GM21717 (cell line): ENCODE measurements at regions not wholly inside any gene's neighbourhood (a gene's known extent, or its start where the extent isn't known, plus 50 kb on each side); places are given as distances from the start of the nearest gene placed in this dataset.

Experiments
- ATAC-seq: cut with Tn5 transposase; IDR thresholded peaks from one replicate; pipeline ENCODE4 v1.9.1; 2021; ENCODE audit warnings: mild to moderate bottlenecking, moderate library complexity; ENCODE audit not compliant: unreplicated experiment

DNA sequence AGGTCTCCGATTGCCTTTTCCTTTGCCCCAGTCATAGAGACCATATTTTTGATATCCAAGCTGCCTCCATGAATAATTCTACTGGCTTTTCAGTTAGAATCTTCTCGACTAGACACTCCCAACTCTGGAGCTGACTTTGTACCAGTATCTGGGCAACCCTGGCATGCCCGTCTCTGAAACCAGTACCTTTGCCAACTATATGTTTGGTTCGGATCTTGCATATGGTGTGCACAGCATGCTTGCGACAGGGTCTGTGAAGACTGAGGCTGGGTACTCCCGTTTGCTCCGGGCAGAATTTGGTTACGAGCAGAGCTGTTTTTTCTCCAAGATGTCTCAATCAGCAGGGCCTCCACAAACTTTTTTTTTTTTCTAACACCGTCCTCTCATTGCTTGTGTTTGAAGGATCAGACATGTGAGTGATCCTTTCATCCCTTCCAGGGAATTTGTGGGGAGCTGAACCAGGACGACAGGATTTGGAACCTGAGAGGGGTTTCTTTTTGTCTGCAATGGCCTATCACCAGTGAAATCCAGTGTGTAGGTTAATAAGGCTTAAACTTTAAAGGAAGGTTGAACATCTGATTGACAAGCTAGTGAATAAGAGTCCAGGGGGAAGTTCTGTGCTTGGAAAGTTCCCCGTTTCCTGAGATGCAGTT is 322.3 kb downstream of the MYCN start:
- no peak for ATAC-seq

DNA sequence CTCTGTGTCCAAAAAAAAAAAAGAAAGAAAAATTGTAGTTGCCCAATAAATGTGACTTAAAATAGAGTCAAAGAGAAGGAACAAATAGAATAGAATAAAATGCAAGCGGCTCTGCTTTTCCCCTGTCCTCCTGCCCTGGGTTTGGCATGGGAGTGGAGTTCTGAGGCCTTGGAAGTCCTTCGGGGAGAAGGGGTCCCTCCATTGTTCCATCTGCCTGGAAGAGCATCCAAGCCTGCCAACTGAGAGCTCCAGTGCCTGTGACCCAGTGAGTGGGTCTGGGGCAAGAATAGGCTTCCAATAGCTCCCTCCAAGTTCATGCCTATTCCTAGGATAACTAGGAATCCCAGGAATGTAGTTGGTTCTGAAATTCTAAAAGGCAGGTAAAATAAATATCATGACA is 321.4 kb downstream of the MYCN start:
- no peak for ATAC-seq

DNA sequence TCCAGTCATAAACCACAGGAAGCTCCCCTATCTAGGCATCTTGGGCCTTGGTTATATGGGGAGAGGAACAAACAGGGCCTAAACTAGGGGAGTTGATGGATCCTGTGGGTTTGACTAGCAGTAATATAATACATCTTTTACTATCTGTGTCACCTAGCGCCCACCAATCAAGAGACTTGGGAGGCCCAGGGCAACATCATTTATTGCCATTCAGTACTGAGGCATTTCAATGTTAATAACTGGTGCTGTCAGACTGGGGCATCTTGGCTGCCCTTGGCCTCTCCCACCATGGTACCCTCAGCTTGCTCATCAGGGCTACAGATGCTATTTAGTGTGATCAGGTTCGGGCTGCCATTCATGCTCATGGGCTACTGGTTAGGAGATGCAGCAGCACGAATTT is 320.7 kb downstream of the MYCN start:
- no peak for ATAC-seq

DNA sequence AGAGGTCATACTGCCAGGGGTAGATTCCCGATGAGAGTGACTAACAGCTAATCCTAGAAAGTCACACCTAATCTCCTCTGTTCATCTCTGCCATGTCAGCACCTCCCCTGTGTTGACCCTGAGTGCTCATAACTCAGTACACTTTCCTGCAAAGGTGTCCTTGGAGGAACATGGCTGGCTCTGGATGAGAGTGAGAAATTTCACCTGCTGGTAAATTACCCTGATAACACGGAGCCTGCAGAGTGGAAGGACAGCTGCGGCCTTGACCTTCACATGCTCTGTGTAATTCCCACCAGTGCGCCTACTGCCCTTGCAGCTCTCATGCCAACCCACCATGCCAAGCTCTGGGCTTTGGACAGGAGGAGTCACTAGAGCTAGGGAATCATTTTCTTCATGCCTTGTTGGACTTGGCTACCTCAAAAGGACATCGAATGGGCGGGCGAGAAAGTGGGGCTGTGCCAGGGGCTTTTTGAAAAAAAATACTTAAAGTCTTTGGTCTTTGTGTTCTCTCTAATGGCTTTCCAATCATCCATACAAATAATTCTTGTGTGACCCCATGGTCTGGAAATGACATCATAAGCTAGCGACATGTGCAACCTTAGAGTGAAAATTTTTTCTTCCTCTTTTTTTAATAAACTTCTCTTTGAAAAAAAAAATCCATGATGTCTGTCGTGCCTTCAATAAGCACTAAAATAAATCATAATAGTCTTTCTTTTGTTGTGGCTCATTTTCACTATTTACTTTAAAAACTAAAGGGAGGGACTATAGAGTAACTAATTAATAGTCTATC is 319.9 kb downstream of the MYCN start:
- ATAC-seq = no peak

DNA sequence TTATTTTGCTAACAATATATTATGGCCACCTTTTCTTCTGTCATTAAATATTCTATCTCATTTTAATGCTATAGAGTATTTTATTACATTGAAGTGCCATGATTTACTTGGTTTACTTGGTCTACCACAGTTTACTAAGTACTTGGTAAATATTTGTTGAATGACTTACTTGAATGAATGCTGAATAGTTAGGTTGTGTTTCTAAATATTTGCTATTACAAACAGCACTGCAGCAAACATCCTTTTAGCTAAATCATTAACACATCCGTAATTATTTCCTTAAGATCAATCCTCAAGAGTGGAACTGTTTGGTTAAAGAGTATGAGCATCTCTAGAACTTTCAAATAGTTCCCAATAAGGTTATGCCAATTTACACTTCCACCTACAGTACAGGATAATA is 318.7 kb downstream of the MYCN start:
- no peak for ATAC-seq

DNA sequence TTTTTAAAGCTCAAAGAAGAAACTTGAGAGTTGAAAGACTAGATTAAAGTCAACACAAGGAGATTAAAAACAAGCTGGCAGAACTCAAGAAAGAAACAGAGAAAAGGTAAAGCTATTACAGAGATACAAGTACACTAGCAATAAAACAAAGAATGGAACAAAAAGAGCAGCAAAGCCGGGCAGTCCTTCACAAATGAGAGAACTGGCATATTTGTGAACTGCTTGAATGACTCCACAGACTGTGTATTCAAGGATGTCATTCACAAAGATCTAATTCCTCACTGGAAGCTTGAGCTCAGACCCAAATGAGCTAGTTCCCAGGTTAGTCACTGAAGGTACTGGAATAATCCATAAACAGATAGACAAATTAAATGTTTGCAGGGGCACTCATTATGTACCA is 318.0 kb downstream of the MYCN start:
- no peak for ATAC-seq

DNA sequence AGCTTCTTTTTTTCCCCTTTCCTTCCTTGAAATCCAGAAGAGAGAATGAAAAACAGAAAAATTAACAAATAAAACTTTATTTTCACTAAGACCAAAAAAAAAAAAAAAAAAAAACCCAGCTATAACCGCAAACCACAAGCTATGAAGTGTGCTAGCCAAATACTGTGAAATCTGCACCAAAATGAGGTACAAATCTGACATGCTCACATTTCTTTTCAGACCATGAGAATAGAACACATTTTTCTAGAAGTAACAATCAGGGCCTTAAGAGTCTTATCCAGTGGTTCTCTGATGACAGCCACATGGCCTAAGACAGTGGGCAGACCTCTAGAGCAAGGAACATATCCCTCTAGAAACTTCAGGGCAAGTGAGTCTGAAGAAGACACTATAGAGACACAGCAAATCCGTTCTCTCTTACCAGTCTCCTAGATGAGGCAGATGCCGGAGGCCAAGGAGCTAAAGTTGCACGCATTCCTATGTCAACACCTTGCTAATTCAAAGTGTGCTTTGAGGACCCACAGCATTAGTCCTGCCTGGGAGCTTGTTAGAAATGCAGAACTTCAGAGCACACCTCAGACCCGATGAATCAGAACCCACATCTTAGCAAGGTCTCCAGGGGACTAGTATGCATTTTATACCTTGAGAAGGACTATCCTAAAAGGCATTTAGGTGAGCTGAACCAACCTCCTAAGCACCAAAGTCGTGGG is 317.1 kb downstream of the MYCN start:
- no peak for ATAC-seq

DNA sequence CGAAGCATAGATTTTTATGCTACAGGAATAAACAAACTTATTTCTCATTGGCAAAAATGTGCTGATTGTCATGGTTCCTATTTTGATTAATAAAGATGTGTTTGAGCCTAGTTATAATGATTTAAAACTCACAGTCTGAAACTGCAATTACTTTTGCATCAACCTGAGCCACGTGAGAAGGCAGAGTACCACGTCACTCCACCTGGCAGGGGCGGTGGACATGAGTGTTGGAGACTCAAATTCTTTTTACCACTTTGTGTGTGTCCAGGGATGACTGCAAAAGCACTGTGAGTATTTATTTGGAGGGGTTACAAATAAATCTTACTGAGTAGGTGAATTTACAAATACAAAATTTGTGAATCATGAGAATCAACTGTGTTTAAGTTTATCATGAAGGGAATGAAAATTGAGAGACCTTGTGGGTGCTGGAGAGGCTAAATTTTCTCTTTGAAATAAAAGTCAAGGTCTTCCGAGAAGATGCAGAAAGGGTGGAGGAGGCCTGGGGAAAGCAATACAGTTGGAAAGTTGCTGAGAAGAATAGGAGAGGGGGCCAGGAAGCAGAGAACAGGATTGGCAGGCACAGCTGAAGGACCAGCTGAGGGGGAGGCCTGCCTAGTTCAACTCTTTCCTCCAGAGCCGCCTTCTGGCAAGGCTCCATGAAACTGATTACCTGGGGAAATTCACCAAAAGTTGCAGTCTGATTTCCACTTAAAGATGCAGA is 316.4 kb downstream of the MYCN start:
- ATAC-seq = no peak

DNA sequence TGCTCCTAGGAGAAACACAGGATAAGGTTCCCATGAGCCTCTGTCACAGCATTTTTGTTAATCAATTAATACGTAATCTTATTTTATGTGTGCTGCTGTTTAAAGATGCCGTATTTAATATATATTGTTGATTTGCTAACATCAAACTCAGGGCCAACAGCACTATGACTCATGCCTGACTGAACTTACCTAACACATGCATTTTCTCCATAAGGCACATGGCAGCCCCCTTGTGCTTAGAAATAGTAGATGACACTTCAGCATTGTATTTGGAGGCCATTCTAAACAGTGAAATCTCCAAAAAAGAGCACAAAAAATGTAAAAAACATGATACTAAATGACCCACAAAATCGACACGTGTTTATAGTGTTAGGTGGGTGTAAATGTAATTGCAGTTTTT is 314.8 kb downstream of the MYCN start:
- no peak for ATAC-seq

DNA sequence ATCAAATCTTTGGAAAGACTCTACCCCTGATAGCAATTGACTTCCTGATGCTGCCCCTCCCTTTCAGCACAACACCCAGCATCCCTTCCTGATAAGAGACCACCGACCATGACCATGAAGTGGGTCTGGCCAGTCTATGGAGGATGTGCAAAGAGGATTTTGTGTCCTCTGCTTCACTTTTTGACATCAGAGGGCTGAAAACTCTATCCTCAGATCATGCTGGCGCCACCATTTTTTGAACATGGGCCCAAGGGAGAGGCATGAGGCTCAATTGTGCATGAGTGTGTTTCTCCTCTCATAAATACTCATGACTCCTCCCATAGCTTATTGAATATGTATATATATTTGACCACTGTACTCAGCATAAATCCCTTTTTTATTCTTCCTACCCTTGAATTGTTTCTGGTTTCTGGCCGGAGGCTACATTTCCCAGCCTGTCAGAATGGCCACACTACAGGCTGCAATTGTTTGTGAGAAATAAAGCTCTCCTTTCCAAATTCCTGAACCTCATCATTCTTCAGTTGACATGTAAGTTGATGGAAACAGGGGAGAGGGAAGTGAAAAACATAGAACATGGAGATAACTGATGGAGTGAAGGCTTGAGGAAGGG is 314.1 kb downstream of the MYCN start:
- no peak for ATAC-seq

DNA sequence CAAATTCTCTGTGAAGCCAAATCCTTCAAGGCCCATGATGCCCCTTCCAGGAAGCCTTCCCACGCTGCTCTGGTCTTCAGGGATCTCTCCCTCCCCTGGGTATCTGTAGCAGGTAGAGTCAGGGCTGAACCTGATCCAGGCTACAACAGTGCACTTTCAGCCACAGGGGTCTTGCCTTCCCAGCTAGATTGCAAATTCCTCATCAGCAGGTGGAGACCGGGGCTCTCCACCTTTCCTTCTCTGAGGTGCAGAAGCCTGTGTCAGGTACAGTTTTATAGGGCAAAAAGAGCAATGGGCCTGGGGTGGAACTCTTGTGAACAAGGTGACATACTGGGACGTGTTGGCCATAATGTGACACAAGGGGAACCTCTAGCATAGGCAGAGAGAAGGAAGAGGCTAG is 312.9 kb downstream of the MYCN start:
- ATAC-seq = no peak

DNA sequence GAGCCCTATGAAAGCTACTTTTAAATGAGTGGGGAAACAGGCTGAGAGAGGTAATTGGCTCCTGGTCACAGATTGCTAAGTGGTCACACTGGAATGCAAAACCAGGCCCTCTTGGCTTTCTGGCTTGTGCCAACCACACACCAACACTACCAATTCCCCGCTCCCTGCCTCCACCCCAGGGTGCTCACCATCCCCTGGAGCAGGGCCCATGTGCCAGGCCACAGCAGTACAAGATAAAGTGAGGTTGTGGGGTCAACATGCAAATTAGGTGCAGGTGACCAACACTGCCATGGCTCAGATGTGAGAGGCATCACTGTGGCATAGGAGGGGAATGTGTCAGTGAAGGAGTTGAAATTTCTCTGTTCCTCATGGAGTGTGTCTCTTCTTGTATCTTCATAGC is 312.5 kb downstream of the MYCN start:
- ATAC-seq = no peak

DNA sequence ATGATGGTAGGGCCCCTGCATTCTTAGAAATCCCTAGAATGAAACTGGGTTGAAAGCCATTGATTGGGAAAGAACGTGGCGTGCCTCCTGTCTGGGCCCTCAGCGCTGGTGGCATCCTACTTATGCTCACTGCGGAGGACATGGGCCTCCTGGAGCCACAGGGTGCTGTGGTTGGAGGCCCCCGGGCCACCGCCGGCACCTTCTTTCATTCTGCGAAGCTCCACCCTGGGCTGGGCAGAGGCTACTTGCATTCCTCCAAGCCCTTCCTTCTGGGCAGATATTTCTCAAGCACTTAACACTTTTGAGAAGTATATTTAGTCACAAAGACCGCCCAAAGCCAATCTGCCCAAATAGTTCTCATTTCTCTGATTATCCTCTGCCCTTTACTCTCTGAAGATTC is 311.9 kb downstream of the MYCN start:
- ATAC-seq = no peak

DNA sequence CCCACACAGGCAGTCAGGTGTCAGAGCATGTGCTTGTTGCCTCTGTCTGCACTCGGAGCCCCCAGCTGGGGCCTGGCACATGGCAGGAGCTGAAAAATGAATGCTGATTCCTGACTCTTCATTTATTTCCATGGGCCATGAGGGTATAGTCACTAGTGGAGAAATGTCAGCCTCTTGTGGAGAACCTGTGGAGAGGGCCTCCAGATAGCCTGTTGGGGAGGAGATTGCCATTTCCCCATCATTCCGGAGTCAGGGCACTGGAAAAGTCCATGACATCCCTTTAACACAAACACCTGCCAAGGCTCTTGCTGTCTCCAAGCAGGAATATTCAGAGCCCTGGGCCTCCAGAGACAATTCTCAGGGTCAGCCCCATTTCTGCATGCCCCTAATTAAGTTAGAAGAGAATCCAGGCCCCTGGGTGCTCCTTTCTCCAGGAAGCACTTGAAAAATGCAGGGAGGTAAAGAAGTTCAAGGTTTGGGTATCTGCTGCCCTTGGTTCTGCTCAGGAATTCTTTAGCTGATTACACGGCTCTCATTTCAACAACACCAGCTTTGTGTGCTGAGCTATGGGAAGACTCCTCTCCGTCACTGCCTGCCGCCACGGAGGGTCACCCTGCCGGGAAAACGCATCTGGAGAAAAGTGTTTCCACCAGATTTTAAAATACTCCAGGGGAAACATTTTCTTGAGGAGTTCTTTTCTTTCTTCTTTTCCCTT is 311.3 kb downstream of the MYCN start:
- no peak for ATAC-seq

DNA sequence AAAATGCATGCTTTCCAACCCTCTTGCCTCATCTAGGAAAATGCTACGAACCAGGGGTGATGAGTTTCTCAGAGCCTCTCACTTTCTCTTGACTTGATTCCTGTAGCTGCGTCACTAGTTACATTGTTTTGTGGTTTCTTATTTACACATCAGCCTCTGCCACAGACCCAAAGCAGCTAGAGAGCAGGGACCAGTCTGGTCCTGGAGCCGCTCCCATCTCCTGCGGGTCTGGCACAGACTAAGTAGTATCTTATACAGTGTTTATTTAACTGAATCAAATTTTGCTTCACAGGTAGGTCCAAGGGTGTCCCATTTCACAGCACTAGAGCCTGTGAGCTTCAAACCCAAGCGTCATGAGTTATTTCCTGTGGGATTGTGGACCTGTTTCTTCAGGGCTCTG is 310.5 kb downstream of the MYCN start:
- ATAC-seq = no peak

DNA sequence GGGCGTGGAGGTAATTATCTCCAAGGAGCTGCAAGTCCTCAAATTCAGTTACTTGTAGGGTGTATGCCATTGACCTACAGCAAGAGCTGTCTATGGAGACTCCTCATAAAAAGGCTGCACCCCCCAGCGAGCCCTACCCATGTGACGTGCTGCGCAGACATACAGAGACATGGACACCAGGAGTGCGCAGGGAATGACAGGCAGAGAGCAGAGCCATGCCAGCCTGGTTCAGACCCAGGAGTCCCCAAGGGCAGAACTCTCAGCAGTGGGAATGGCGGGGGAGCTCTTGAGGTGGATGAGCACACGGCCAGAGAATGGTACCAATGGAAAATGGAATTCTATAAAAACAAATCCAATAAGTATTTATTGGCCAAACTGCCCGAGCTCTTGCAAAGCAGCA is 310.1 kb downstream of the MYCN start:
- ATAC-seq = no peak

DNA sequence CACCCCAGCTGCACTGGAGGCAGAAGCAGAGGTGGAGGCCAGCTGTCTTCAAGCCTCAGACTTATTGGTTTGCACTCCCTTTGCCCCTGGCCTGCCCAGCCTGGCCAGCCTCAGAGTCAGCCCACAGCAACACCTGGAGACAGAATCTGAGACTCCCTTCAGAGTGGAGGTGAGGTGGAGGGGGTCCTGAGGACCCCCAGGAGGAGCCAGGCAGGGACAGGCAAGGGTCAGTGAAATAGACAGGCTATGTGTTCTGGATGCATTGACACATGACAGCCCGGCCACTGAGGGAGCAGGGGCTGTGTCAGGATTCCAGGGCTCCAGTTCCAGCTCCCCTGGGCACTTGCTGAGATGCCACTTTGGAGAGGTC is 309.7 kb downstream of the MYCN start:
- ATAC-seq = no peak

DNA sequence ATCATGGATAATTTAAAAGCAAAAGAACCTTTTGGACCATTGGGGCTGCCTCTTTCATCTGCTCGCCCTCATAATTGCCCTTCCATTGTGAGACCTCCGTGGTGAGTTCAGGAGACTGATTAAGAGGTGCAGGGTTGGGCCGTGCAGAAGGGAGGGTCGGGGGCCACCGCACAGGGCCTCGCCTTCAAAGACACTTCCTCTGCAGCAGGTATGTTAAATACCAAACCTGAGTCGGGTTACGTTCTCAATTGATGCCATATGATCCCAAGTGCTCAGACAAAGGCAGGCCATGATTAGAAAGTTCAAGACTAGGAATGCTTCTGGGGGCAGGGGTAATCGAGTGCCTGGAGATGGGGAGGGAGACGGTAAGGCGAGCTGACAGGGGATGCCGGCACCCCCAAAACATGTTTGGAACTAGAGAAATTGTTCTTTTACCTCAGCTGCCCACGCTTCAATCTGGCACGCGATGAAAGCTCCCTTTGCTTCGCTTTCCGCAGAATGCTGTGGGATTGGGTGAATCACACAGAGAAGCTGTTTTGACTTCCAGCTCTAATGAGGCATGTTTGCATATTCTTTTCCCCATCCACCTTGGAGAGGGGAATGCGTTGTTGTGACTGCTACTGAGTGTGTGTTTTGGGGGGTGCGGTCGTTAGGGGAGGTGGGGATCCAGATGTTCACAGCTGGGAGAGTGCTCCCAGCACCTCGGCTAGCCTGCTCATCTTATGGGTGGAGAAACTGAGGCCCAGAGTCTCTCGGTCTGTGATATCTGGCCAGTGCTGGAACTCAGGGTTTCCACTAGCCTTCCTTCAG is 309.1 kb downstream of the MYCN start:
- ATAC-seq = no peak

DNA sequence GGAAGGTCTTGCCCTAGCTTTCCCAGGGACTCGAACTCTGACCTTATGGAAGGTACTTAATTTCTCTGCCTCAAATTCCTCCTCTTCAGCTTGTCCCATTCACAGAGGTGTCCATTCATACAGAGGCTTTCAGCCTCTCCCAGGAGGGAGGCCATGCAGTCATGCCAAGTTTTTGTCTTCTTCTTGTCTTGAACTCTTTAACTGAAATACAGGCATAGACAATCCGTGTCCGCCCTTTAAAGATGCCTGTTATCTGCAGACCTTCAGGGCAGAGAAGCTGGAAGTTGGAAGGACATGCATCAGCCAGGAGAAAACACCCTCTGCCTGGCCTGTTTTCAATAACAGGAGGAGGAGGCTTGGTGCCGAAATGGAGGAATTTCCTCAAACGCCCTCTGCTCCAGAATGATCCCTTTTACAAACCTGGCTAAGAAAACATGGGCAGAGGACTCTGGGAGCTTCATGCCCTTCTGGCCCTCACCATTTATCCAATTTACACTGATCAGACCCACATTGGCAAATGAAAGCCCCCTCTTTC is 308.3 kb downstream of the MYCN start:
- no peak for ATAC-seq
